Activated naive CD8-positive, alpha-beta T cell treated with anti-CD3 and anti-CD28 coated beads, Interleukin-2, amount 50 U/mL, for 24 hours (primary cell): ENCODE measurements at regions not wholly inside any gene's neighbourhood (a gene's known extent, or its start where the extent isn't known, plus 50 kb on each side); places are given as distances from the start of the nearest gene placed in this dataset.
"Not testable (repeated sequence)": the region's sequence is repeated elsewhere in the genome, so short reads cannot be mapped to it uniquely, and the experiment has no call there.

Source experiments
- ATAC-seq: fragments of 150-1000 bp; cut with Tn5 transposase; one replicate; pipeline ENCODE4 v1.10.0; 2021
- DNase-seq: peaks from one replicate; pipeline ENCODE4 v3.0.0; 2021
- H3K27ac Mint-ChIP-seq: one replicate; pipeline ENCODE4 v1.8.0; 2021; ENCODE audit warnings: mild to moderate bottlenecking, mixed read lengths
- H3K27me3 Mint-ChIP-seq: one replicate; pipeline ENCODE4 v1.8.0; 2021; ENCODE audit warnings: mixed read lengths
- H3K36me3 Mint-ChIP-seq: one replicate; pipeline ENCODE4 v1.8.0; 2021; ENCODE audit warnings: low read depth, mixed read lengths
- H3K4me1 Mint-ChIP-seq: one replicate; pipeline ENCODE4 v1.8.0; 2021; ENCODE audit warnings: mixed read lengths
- H3K4me3 Mint-ChIP-seq: one replicate; pipeline ENCODE4 v1.8.0; 2021; ENCODE audit warnings: mild to moderate bottlenecking, moderate library complexity, mixed read lengths
- H3K9me3 Mint-ChIP-seq: one replicate; pipeline ENCODE4 v1.8.0; 2021; ENCODE audit warnings: mixed read lengths

- Mint-ChIP-seq H3K27me3 (no peaks in the 10 kb centered on the region), H3K27ac (no peak overlapping the region), H3K36me3 (no peaks in the 10 kb centered on the region), H3K4me1 (no peaks in the 10 kb centered on the region), H3K9me3 (peaks cover 19% of the 10 kb centered on the region), H3K4me3 (no peak overlapping the region)
- ATAC-seq (no peak), DNase-seq (no peak)
These were observed 534.1 kb upstream of the GRM7 start for GRCh38 chr3:6326771-6327170.

DNA sequence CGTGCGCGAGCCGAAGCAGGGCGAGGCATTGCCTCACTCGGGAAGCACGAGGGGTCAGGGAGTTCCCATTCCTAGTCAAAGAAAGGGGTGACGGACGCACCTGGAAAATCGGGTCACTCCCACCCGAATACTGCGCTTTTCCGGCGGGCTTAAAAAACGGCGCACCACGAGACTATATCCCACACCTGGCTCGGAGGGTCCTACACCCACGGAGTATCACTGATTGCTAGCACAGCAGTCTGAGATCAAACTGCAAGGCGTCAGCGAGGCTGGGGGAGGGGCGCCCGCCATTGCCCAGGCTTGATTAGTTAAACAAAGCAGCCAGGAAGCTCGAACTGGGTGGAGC, 520.0 kb upstream of the GRM7 start:
- H3K4me3 Mint-ChIP-seq, H3K27ac Mint-ChIP-seq, ATAC-seq, H3K4me1 Mint-ChIP-seq, H3K27me3 Mint-ChIP-seq, H3K9me3 Mint-ChIP-seq, DNase-seq, H3K36me3 Mint-ChIP-seq: not testable (repeated sequence)

- ATAC-seq, result no peak
- Mint-ChIP-seq H3K27ac (no peak overlapping the region), H3K27me3 (no peaks in the 10 kb centered on the region), H3K4me3 (no peak overlapping the region), H3K4me1 (no peaks in the 10 kb centered on the region), H3K36me3 (no peaks in the 10 kb centered on the region), H3K9me3 (peaks cover 7% of the 10 kb centered on the region)
- DNase-seq, result no peak
These were observed 509.2 kb upstream of the GRM7 start for GRCh38 chr3:6351752-6352151.

DNA sequence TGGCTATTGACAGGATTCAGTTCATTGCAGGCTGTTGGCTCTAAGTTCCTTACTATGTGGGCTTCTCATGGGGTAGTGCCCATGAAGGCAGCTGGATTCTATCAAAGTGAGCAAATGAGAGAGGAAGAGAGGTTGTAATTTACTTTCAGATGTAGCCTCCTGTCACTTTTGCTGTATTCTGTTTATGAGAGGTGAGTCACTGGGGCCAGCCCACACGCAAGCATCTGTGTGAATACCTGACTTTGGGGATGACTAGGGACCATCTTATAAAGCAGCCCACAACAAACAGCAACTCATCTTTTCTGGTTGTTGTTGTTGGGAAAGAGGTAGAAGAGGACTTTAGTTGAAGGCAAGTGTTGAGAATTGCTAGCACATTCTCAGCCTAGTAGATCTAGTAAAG, 506.3 kb upstream of the GRM7 start:
- DNase-seq (no peak), ATAC-seq (no peak)
- Mint-ChIP-seq H3K4me3 (no peak overlapping the region), H3K4me1 (no peaks in the 10 kb centered on the region), H3K27me3 (no peaks in the 10 kb centered on the region), H3K9me3 (peaks cover 16% of the 10 kb centered on the region), H3K36me3 (no peaks in the 10 kb centered on the region), H3K27ac (no peak overlapping the region)

DNA sequence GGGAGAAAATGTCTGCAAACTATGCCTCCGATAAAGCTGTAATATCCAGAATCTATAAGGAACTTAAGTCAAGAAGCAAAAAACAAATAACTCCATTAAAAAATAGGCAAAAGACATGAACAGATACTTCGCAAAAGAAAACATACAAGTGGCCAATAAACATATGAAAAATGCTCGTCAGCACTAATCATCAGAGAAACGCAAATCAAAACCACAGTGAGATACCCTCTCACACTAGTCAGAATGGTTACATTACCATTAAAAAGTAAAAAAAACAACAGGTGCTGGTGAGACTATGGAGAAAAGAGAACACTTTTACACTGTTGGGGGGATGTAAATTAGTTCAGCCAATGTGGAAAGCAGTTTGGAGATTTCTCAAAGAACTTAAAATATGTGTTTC, 498.5 kb upstream of the GRM7 start:
- Mint-ChIP-seq H3K27me3 (no peaks in the 10 kb centered on the region), H3K27ac (no peak overlapping the region), H3K36me3 (no peaks in the 10 kb centered on the region), H3K4me3 (no peak overlapping the region), H3K9me3 (peaks cover 31% of the 10 kb centered on the region), H3K4me1 (no peaks in the 10 kb centered on the region)
- no peak for DNase-seq
- ATAC-seq, result no peak

DNA sequence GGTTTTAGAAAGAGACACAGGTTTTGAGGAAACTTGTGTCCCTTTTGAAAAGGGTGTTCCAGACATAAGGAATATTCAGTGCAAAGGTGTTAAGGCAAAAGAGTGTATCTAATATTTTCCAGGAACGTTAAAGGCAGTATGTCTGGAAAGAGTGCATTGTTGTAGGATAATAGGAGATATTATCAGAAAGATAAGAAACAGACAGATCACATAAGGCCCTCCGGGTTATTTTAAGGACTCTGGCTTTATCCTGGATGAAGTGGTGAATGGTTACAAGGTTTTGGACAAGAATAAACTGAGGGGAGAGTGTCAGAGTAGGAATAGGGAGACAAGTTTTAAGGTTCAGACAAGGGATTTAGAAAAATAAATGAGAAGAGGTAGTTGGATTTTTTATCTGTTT, 493.7 kb upstream of the GRM7 start:
- no peaks in the 10 kb centered on the region for H3K27me3 Mint-ChIP-seq
- no peak for DNase-seq
- H3K4me1 Mint-ChIP-seq, result no peaks in the 10 kb centered on the region
- peaks cover 30% of the 10 kb centered on the region for H3K9me3 Mint-ChIP-seq
- no peak overlapping the region for H3K27ac Mint-ChIP-seq
- H3K4me3 Mint-ChIP-seq, result no peak overlapping the region
- no peaks in the 10 kb centered on the region for H3K36me3 Mint-ChIP-seq
- no peak for ATAC-seq

- H3K4me3 Mint-ChIP-seq, result no peak overlapping the region
- no peaks in the 10 kb centered on the region for H3K4me1 Mint-ChIP-seq
- no peak overlapping the region for H3K27ac Mint-ChIP-seq
- no peaks in the 10 kb centered on the region for H3K36me3 Mint-ChIP-seq
- ATAC-seq, result no peak
- no peak for DNase-seq
- peaks cover 12% of the 10 kb centered on the region for H3K9me3 Mint-ChIP-seq
- H3K27me3 Mint-ChIP-seq, result no peaks in the 10 kb centered on the region
These were observed 468.8 kb upstream of the GRM7 start for GRCh38 chr3:6392123-6392522.

DNA sequence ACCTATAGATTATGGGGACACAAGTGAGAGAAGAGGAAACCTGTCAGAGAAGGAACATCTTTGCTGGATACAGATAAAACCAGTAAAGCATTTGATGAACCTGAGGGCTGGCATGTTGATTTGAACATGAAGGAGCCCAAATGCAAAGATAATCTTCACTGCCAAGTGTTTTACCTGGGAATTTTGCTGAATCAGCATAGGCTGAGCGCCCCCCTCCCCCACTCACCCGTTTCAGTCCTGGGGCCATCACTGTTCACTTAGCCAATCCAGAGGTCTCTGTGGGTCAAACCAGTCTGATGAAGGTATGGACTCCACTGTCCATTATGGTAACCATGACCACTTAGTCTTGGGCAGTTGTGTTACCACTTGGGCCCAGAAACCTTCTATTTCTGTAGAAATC, 466.0 kb upstream of the GRM7 start:
- Mint-ChIP-seq H3K9me3 (peaks cover 14% of the 10 kb centered on the region), H3K4me3 (no peak overlapping the region), H3K27ac (no peak overlapping the region), H3K27me3 (no peaks in the 10 kb centered on the region), H3K4me1 (no peaks in the 10 kb centered on the region), H3K36me3 (no peaks in the 10 kb centered on the region)
- ATAC-seq (no peak), DNase-seq (no peak)

DNA sequence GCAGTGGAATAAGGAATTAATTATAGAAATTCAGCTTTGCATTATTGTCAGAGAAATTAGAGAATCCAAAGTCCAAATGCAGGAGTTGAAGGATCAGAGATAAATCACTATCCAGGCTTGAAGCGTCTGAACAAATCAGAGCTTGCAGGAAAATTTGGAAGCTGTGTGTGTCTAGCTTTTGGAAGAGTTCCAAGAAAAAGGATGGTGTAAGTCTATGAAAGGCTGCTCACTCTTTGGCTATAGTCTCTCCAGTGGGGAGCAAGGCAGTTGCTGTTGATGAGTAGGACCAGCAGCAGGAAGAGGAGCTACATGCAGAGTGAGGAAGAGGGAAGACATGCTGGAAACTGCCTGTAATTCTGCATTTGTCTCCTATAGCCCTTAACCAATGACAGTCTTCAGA, 464.3 kb upstream of the GRM7 start:
- ATAC-seq (no peak), DNase-seq (no peak)
- peaks cover 14% of the 10 kb centered on the region for H3K9me3 Mint-ChIP-seq
- H3K27me3 Mint-ChIP-seq, result no peaks in the 10 kb centered on the region
- no peak overlapping the region for H3K4me3 Mint-ChIP-seq
- no peaks in the 10 kb centered on the region for H3K36me3 Mint-ChIP-seq
- no peaks in the 10 kb centered on the region for H3K4me1 Mint-ChIP-seq
- H3K27ac Mint-ChIP-seq, result no peak overlapping the region

DNA sequence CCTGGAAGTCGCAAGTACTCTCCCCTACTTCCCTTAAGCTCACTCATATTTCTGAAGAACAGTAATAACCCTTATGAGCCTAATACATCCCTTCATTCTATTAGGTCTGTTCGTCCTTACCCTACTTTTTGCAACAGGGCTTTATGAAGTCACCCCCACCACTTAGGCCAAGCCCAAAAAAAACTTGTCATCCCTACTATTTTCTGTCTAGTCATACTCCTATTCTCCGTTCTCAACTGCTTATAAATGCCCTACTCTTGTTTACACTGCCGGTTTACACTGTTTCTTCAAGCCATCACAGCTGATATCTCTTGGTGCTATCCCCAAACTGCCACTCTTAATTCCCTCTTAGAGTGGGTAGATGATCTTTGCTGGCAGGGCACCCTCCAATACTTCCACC, 458.2 kb upstream of the GRM7 start:
- not testable (repeated sequence) for ATAC-seq, H3K9me3 Mint-ChIP-seq, H3K4me3 Mint-ChIP-seq, H3K27ac Mint-ChIP-seq, H3K4me1 Mint-ChIP-seq, H3K36me3 Mint-ChIP-seq, H3K27me3 Mint-ChIP-seq, DNase-seq

DNA sequence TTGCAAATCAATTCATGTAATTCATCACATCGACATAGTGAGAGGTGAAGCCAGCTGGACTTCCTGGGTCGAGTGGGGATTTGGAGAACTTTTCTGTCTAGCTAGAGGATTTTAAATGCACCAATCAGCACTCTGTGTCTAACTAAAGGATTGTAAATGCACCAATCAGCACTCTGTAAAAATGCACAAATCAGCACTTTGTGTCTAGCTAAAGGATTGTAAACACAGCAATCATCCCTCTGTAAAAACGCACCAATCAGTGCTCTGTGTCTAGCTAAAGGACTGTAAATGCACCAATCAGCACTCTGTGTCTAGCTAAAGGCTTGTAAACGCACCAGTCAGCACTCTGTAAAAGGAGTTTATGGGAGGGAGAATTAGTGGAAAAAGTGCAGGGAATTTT, 454.0 kb upstream of the GRM7 start:
- not testable (repeated sequence) for H3K4me1 Mint-ChIP-seq, H3K36me3 Mint-ChIP-seq, H3K27ac Mint-ChIP-seq, H3K9me3 Mint-ChIP-seq, DNase-seq, H3K27me3 Mint-ChIP-seq, ATAC-seq, H3K4me3 Mint-ChIP-seq

DNA sequence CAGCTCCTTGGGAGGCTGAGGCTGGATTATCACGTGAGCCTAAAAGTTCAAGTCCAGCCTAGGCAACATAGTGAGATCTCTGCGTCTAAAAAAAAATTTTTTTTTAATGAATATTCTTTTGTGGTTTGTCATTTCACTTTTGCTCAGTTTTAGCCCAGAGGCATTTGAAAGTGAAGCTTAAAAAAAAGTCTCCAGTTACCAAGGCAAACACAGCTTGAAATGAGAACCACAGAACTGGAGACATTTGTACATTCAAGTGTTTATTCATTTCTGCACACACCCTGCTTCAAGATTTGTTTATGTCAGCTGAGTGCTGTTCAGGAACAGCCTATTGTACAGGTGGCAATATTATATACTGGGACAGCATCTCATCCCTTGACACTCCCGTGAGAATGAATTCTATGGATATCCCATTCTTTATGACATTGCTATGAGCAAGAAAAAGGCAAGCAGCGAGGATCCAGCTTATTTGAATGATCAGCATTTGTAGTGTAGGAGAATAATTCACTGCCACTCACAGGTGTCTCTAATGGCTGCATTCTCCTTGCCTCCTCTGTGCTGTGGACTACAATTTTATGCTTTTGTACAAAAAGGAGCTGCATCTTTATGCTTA, 444.8 kb upstream of the GRM7 start:
- Mint-ChIP-seq H3K27me3 (no peaks in the 10 kb centered on the region), H3K9me3 (peaks cover 5% of the 10 kb centered on the region), H3K4me1 (no peaks in the 10 kb centered on the region), H3K4me3 (no peak overlapping the region), H3K36me3 (no peaks in the 10 kb centered on the region), H3K27ac (no peak overlapping the region)
- ATAC-seq, result no peak
- no peak for DNase-seq

DNA sequence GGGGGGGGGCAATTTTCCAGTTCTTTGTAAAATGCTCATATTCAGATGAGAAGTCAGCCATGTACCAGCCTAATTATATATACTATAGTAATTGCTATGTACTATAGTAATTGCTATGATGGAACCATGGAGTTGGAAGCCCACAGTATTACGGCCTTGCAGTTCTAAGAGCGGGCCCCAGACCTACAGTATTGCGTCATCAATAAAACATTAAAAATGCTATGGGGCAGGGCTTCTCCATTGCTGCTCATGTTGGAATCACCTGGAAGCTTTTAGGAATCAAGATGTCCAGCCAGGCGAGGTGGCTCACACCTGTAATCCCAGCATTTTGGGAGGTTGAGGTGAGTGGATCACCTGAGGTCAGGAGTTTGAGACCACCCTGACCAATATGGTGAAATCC, 443.7 kb upstream of the GRM7 start:
- no peak overlapping the region for H3K27ac Mint-ChIP-seq
- no peaks in the 10 kb centered on the region for H3K4me1 Mint-ChIP-seq

GRCh38 chr3:6418485-6418884, 442.4 kb upstream of the GRM7 start:
- H3K27ac Mint-ChIP-seq, result no peak overlapping the region
- H3K4me3 Mint-ChIP-seq, result no peak overlapping the region
- H3K4me1 Mint-ChIP-seq, result no peaks in the 10 kb centered on the region
- ATAC-seq (no peak), DNase-seq (no peak)
- no peaks in the 10 kb centered on the region for H3K27me3 Mint-ChIP-seq
- H3K36me3 Mint-ChIP-seq, result no peaks in the 10 kb centered on the region
- H3K9me3 Mint-ChIP-seq, result peaks cover 5% of the 10 kb centered on the region

More for the DNA sequence above, 443.7 kb upstream of the GRM7 start:
- no peak for DNase-seq
- H3K27me3 Mint-ChIP-seq, result no peaks in the 10 kb centered on the region
- H3K36me3 Mint-ChIP-seq, result no peaks in the 10 kb centered on the region
- ATAC-seq, result no peak
- peaks cover 5% of the 10 kb centered on the region for H3K9me3 Mint-ChIP-seq
- H3K4me3 Mint-ChIP-seq, result no peak overlapping the region

DNA sequence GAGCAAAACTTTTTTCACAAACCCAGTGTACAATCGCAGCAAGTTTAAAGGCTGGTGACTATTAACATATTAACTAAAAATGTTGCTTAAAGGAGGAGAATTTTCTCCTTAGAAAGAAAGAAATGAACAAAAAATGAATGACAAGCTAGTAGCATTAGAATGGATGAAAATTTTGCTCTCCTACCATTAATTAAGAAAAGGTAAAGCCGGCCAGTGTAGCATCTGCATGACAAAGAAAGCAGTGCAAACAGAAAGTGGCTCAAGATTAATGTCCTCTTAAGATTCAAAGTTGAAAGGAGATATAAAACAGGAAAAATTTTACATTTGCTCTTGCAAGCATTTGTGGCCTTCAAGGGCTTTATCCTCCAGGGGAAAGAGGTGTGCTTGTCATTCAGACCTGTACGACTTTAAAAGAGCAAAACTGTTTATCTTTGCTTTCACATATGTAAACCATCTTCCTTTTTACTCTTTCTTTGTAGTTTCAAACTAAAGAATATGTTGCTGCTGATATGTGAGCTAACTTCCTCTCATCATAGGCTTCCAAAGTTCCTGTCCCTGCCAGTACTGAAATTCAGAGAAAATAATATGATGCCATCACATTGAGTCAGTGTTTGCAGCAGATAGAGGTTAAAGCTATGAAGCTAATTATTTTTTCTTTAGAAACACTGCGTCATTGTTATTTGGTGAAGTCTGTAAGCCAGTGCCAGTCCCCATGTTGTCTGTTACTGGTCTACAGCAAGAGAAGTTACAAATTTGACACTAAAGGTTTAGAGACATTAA, 439.1 kb upstream of the GRM7 start:
- Mint-ChIP-seq H3K9me3 (peaks cover 25% of the 10 kb centered on the region), H3K4me3 (no peak overlapping the region), H3K27me3 (no peaks in the 10 kb centered on the region), H3K36me3 (peaks cover 1% of the 10 kb centered on the region), H3K4me1 (no peaks in the 10 kb centered on the region), H3K27ac (no peak overlapping the region)
- no peak for DNase-seq
- no peak for ATAC-seq
